ENCODE measurements at regions not wholly inside any gene's neighbourhood (a gene's known extent, or its start where the extent isn't known, plus 50 kb on each side); places are given as distances from the start of the nearest gene placed in this dataset.
A peak's percentile ranks its signal among the peaks of the same experiment; 100 is the strongest.

GRCh38 chr2:8277921-8278571 is 403.8 kb upstream of the ID2 start:
- DNase-seq: no peak

- DNase-seq: no peak
Observed at GRCh38 chr2:8278709-8279354, 403.0 kb upstream of the ID2 start.

- no peak for DNase-seq
Observed at GRCh38 chr2:8279506-8279905, 402.4 kb upstream of the ID2 start.

GRCh38 chr2:8281234-8281633 is 400.6 kb upstream of the ID2 start:
- DNase-seq: no peak

- DNase-seq: no peak
Observed at GRCh38 chr2:8281950-8282857, 399.7 kb upstream of the ID2 start.

GRCh38 chr2:8282858-8283252 is 399.0 kb upstream of the ID2 start:
- DNase-seq: no peak

- no peak for DNase-seq
Observed at GRCh38 chr2:8285081-8285480, 396.8 kb upstream of the ID2 start.

GRCh38 chr2:8285898-8286297 is 396.0 kb upstream of the ID2 start:
- no peak for DNase-seq

GRCh38 chr2:8288206-8288605 is 393.6 kb upstream of the ID2 start:
- no peak for DNase-seq

- no peak for DNase-seq
Observed at GRCh38 chr2:8289111-8289510, 392.7 kb upstream of the ID2 start.

- no peak for DNase-seq
Observed at GRCh38 chr2:8290771-8291352, 391.0 kb upstream of the ID2 start.

- DNase-seq: no peak
Observed at GRCh38 chr2:8296306-8296705, 385.6 kb upstream of the ID2 start.

GRCh38 chr2:8297376-8298231 is 384.3 kb upstream of the ID2 start:
- DNase-seq: no peak

GRCh38 chr2:8298783-8299182 is 383.1 kb upstream of the ID2 start:
- DNase-seq: no peak

- DNase-seq: no peak
Observed at GRCh38 chr2:8300216-8300615, 381.6 kb upstream of the ID2 start.

GRCh38 chr2:8300905-8301304 is 381.0 kb upstream of the ID2 start:
- no peak for DNase-seq

- DNase-seq: peak; percentile 42
Observed at GRCh38 chr2:8303322-8303832, 378.5 kb upstream of the ID2 start.

GRCh38 chr2:8304821-8305766 is 376.8 kb upstream of the ID2 start:
- no peak for DNase-seq

- DNase-seq: no peak
Observed at GRCh38 chr2:8306530-8307351, 375.1 kb upstream of the ID2 start.

GRCh38 chr2:8307606-8308180 is 374.2 kb upstream of the ID2 start:
- no peak for DNase-seq
